ENCODE measurements at regions not wholly inside any gene's neighbourhood (a gene's known extent, or its start where the extent isn't known, plus 50 kb on each side); places are given as distances from the start of the nearest gene placed in this dataset.

DNA sequence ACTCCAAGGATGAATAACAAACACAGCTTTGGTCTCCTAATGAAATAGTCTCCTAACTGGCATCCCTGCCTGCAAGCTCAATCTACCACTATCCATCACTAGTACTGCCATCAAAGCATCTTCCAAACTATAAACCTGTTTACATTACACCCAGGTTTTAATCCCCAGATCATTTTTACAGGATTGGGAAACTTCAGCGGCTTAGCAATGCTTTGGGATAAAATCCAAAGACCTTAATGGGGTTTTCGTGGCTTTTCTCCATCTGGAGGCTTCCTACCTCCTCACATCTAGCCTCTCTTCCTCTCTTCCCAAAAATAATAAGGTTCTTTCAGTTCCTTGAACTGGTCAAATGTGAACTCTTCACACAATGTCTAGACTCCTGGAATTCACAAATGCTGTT is 92.2 kb upstream of the SETBP1 start:
- TF ChIP-seq, protein P1, sequence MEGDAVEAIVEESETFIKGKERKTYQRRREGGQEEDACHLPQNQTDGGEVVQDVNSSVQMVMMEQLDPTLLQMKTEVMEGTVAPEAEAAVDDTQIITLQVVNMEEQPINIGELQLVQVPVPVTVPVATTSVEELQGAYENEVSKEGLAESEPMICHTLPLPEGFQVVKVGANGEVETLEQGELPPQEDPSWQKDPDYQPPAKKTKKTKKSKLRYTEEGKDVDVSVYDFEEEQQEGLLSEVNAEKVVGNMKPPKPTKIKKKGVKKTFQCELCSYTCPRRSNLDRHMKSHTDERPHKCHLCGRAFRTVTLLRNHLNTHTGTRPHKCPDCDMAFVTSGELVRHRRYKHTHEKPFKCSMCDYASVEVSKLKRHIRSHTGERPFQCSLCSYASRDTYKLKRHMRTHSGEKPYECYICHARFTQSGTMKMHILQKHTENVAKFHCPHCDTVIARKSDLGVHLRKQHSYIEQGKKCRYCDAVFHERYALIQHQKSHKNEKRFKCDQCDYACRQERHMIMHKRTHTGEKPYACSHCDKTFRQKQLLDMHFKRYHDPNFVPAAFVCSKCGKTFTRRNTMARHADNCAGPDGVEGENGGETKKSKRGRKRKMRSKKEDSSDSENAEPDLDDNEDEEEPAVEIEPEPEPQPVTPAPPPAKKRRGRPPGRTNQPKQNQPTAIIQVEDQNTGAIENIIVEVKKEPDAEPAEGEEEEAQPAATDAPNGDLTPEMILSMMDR (conservative IDR thresholded peaks at IDR 0.05): no peak
- no peak for TF ChIP-seq ZFX (IDR thresholded peaks at IDR 0.05)
